ENCODE measurements at regions not wholly inside any gene's neighbourhood (a gene's known extent, or its start where the extent isn't known, plus 50 kb on each side); places are given as distances from the start of the nearest gene placed in this dataset.
A peak's percentile ranks its signal among the peaks of the same experiment; 100 is the strongest.

DNA sequence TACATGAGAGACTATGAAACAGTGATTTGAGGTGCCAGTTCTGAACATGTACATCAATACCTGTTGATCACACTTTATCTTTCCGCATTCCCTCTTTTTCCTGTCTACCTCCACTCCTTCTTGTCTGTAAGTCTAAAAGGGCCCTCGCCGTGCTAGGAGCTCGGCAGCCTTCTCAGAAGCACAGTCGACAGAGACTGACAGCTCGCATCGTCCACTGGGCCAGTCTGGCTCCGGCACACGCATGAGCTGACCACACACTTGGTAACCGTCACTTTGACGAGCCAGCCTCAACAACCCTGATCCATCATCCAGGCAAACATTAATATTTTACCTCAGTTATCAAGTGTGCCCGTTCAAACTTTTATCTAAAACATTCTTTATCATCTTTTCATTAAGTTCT lies 265.3 kb downstream of the TFAP2A start:
- BruUV-seq (replicated peaks), result no TSS peak
- no peak overlapping the region for H3K27ac ChIP-seq (ENCODE audit: insufficient read depth, low read length)
- no peak overlapping the region for H3K14ac ChIP-seq (replicated peaks; ENCODE audit: low read depth, low read length)
- 0 out of 2 replicates have a peak overlapping the region, but pooled peaks have one; percentile 20 for H4K91ac ChIP-seq (ENCODE audit: insufficient read depth, low read depth, low read length)
- TF ChIP-seq BHLHE40 (IDR thresholded peaks at IDR 0.05; ENCODE audit: low read depth, low read length) (no peak), CEBPB (IDR thresholded peaks at IDR 0.05; ENCODE audit: low read depth, low read length) (no peak), CHD1 (IDR thresholded peaks at IDR 0.05; ENCODE audit: low read depth, low read length) (no peak), CTCF (conservative IDR thresholded peaks at IDR 0.05; ENCODE audit: low read depth, low read length) (no peak), USF2 (IDR thresholded peaks at IDR 0.05; ENCODE audit: low read depth, low read length) (no peak), RCOR1 (IDR thresholded peaks at IDR 0.05; ENCODE audit: insufficient replicate concordance, low read length) (no peak), FOS (IDR thresholded peaks at IDR 0.05; ENCODE audit: low read depth, low read length) (no peak), NFE2L2 (IDR thresholded peaks at IDR 0.05; ENCODE audit: low read depth, low read length) (no peak), RFX5 (IDR thresholded peaks at IDR 0.05; ENCODE audit: low read depth, low read length) (no peak), MAFK (IDR thresholded peaks at IDR 0.05; ENCODE audit: low read depth, low read length) (no peak), MXI1 (IDR thresholded peaks at IDR 0.05; ENCODE audit: borderline replicate concordance, low read depth, low read length) (no peak), POLR2A (IDR thresholded peaks at IDR 0.05; ENCODE audit: low read depth, low read length) (no peak), MAZ (IDR thresholded peaks at IDR 0.05; ENCODE audit: borderline replicate concordance, low read depth, low read length) (no peak), RAD21 (IDR thresholded peaks at IDR 0.05; ENCODE audit: low read length) (no peak), SMC3 (IDR thresholded peaks at IDR 0.05; ENCODE audit: low read depth, low read length) (no peak)
- TF ChIP-seq, protein P1, sequence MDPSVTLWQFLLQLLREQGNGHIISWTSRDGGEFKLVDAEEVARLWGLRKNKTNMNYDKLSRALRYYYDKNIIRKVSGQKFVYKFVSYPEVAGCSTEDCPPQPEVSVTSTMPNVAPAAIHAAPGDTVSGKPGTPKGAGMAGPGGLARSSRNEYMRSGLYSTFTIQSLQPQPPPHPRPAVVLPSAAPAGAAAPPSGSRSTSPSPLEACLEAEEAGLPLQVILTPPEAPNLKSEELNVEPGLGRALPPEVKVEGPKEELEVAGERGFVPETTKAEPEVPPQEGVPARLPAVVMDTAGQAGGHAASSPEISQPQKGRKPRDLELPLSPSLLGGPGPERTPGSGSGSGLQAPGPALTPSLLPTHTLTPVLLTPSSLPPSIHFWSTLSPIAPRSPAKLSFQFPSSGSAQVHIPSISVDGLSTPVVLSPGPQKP (IDR thresholded peaks at IDR 0.05; ENCODE audit: borderline replicate concordance, low read depth, low read length), result no peak
- no peak overlapping the region for H2AK5ac ChIP-seq (ENCODE audit: low read depth, low read length)
- no peak overlapping the region for H3K4me3 ChIP-seq (ENCODE audit: insufficient read depth, low read depth, low read length)
- in situ Hi-C loops (cut with MboI; ENCODE audit: low sequenced_read_pairs), result no loop called here
- no peak overlapping the region for H3K9ac ChIP-seq (ENCODE audit: low read depth, low read length)
- DNase-seq, result no peak
- 37% methylated on average over 6 of the region's 12 CpGs; no CpG with 5 or more reads in 1 of the 2 experiments for WGBS, 2 experiments (ENCODE audit: extremely low coverage in 2 of 2, insufficient read length in 1 of 2)
- peak overlapping the region; percentile 8; the same call in 1 of the 2 replicates for H3K23ac ChIP-seq (ENCODE audit: low read depth, low read length)
- H3K9me1 ChIP-seq (ENCODE audit: insufficient read depth, low read length), result no peaks in the 10 kb centered on the region
- no peak for ATAC-seq (ENCODE audit: low read depth)
- no peak overlapping the region for H2AK9ac ChIP-seq (replicated peaks; ENCODE audit: low read depth, low read length, poor library complexity)
- no peak overlapping the region for H3K4me2 ChIP-seq (ENCODE audit: low read depth, low read length)
- no peak overlapping the region; a peak in 1 of 4 replicates for H4K8ac ChIP-seq (ENCODE audit: low read depth in 2 of 2, low read length in 2 of 2)
- dilution Hi-C loops (cut with HindIII; ENCODE audit: low sequenced_read_pairs, unreplicated experiment), result no loop called here
- H3K36me3 ChIP-seq (ENCODE audit: control insufficient read depth, insufficient read depth, low read length), result no peaks in the 10 kb centered on the region
- intact Hi-C loops (cut with micrococcal nuclease), result loop anchor here (10.0 kb wide), 3 partner anchors 255 to 605 kb away; no protein-coding TSS in a partner anchor
- no peaks in the 10 kb centered on the region for H3K27me3 ChIP-seq (ENCODE audit: control insufficient read depth, insufficient read depth, low read length)
- no peak overlapping the region for H2BK5ac ChIP-seq (ENCODE audit: low read depth, low read length, poor library complexity, severe bottlenecking)
- peaks cover 3% of the 10 kb centered on the region; the same call in 1 of the 2 replicates for H3K9me3 ChIP-seq (ENCODE audit: control insufficient read depth, insufficient read depth, low read length)
- H2BK120ac ChIP-seq (ENCODE audit: low read depth, low read length), result no peak overlapping the region
- no peaks in the 10 kb centered on the region for H3K4me1 ChIP-seq (ENCODE audit: control insufficient read depth, insufficient read depth, low read length)
- POLR2A ChIA-PET (ENCODE audit: unreplicated experiment), result no interaction called here
- no peak overlapping the region for H2AFZ ChIP-seq (replicated peaks; ENCODE audit: low read length, poor library complexity)
- no peak overlapping the region for H4K5ac ChIP-seq (ENCODE audit: low read depth, low read length)
- H4K20me1 ChIP-seq (ENCODE audit: insufficient read depth, low read length), result no peaks in the 10 kb centered on the region
- H3K18ac ChIP-seq (ENCODE audit: low read depth, low read length), result no peak overlapping the region
- no peak overlapping the region for H2BK15ac ChIP-seq (ENCODE audit: low read depth, low read length)
- 0 out of 2 replicates have a peak overlapping the region, but pooled peaks have one; percentile 45 for H2BK20ac ChIP-seq (ENCODE audit: low read depth, low read length)
- no peak overlapping the region for H3K4ac ChIP-seq (ENCODE audit: low read depth, low read length)
- no peak overlapping the region for H3K56ac ChIP-seq (ENCODE audit: extremely low read depth, insufficient read depth, low read length)
- CTCF ChIA-PET, result interaction anchor here (0.6 kb wide), 1 partner anchor 329 kb away, joined by 5 read pairs; no protein-coding TSS in a partner anchor
- H3K79me1 ChIP-seq (ENCODE audit: low read depth in 1 of 2, low read length in 2 of 2), result no peaks in the 10 kb centered on the region
